ENCODE measurements at regions not wholly inside any gene's neighbourhood (a gene's known extent, or its start where the extent isn't known, plus 50 kb on each side); places are given as distances from the start of the nearest gene placed in this dataset.

DNA sequence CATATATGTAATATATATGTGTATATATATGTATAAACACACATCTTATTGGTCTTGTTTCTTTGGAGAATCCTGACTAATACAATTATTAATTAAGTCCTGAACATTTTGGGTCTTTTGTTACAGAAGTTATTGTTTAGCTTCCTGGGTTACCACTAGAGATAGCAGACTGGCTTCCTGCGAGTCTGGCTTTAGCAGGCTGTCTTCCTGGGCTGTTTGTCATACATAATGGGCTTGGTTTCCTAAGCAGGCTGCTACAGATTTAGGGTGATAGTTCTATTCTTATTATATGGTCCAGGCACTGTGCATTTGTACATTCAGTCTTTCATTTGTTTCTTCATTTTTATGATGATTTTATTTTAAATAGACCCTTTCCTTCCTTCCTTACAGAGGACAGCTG is 312.0 kb upstream of the TMTC4 start:
- DNase-seq (ENCODE audit: low read depth, low spot score) (no peak), ATAC-seq (no peak)
- H3K36me3 ChIP-seq (ENCODE audit: control insufficient read depth in 1 of 2, insufficient read depth in 2 of 2, low read length in 2 of 2): no peaks in the 10 kb centered on the region
- H3K4me3 ChIP-seq (replicated peaks in 1 of 2; ENCODE audit: low read depth in 1 of 2, low read length in 2 of 2): no peak overlapping the region
- H3K4me1 ChIP-seq (ENCODE audit: control insufficient read depth in 1 of 2, insufficient read depth in 2 of 2, low read length in 2 of 2): no peaks in the 10 kb centered on the region
- no peaks in the 10 kb centered on the region for H4K20me1 ChIP-seq (ENCODE audit: insufficient read depth)
- H3K9me2 ChIP-seq (ENCODE audit: insufficient read depth): no peaks in the 10 kb centered on the region
- TF ChIP-seq SIN3A (IDR thresholded peaks at IDR 0.05; ENCODE audit: low read depth) (no peak), ZNF274 (IDR thresholded peaks at IDR 0.05; ENCODE audit: low read depth, low read length) (no peak), CEBPB (IDR thresholded peaks at IDR 0.05; ENCODE audit: low read depth) (no peak), SRF (IDR thresholded peaks at IDR 0.05; ENCODE audit: low read depth) (no peak), ZFX (IDR thresholded peaks at IDR 0.05) (no peak), ELF1 (IDR thresholded peaks at IDR 0.05; ENCODE audit: borderline replicate concordance, low read depth) (no peak), SP1 (IDR thresholded peaks at IDR 0.05; ENCODE audit: low read depth) (no peak), POLR2AphosphoS5 (IDR thresholded peaks at IDR 0.05; ENCODE audit: low read depth, low read length) (no peak), YY1 (IDR thresholded peaks at IDR 0.05; ENCODE audit: extremely low read depth, insufficient replicate concordance, low read depth, low read length) (no peak), CBX3 (IDR thresholded peaks at IDR 0.05; ENCODE audit: low read depth) (no peak), EZH2phosphoT487 (IDR thresholded peaks at IDR 0.05; ENCODE audit: borderline replicate concordance) (no peak), REST (IDR thresholded peaks at IDR 0.05; ENCODE audit: low read depth) (no peak), FOSL1 (IDR thresholded peaks at IDR 0.05; ENCODE audit: low read depth) (no peak), MAX (IDR thresholded peaks at IDR 0.05) (no peak), POLR2A (IDR thresholded peaks at IDR 0.05; ENCODE audit: borderline replicate concordance, extremely low read depth, insufficient read depth, insufficient read length) (no peak)
- TF ChIP-seq, protein P1, sequence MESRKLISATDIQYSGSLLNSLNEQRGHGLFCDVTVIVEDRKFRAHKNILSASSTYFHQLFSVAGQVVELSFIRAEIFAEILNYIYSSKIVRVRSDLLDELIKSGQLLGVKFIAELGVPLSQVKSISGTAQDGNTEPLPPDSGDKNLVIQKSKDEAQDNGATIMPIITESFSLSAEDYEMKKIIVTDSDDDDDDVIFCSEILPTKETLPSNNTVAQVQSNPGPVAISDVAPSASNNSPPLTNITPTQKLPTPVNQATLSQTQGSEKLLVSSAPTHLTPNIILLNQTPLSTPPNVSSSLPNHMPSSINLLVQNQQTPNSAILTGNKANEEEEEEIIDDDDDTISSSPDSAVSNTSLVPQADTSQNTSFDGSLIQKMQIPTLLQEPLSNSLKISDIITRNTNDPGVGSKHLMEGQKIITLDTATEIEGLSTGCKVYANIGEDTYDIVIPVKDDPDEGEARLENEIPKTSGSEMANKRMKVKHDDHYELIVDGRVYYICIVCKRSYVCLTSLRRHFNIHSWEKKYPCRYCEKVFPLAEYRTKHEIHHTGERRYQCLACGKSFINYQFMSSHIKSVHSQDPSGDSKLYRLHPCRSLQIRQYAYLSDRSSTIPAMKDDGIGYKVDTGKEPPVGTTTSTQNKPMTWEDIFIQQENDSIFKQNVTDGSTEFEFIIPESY (IDR thresholded peaks at IDR 0.05; ENCODE audit: extremely low read depth, insufficient replicate concordance, low read length): no peak
- H3K9ac ChIP-seq (ENCODE audit: low read length): no peak overlapping the region
- H3K27me3 ChIP-seq (ENCODE audit: insufficient read depth, low read length): no peaks in the 10 kb centered on the region
- ChIA-PET CTCF (no interaction called here), POLR2A (no interaction called here), RAD21 (ENCODE audit: low non-redundant PET in 1 of 2, low total read pairs in 2 of 2, uncharacterized antibody in 2 of 2, unreplicated experiment in 2 of 2) (no interaction called here)
- H3K4me2 ChIP-seq (ENCODE audit: low read length): no peak overlapping the region
- no peaks in the 10 kb centered on the region for H3K79me2 ChIP-seq (ENCODE audit: insufficient read depth, low read length)
- no peaks in the 10 kb centered on the region for H3K9me3 ChIP-seq (ENCODE audit: control insufficient read depth in 1 of 2, insufficient read depth in 1 of 2, low read depth in 1 of 2, low read length in 2 of 2)
- BruUV-seq (replicated peaks): no TSS peak
- H3K27ac ChIP-seq (ENCODE audit: low read depth, low read length): no peak overlapping the region
- H2AFZ ChIP-seq (ENCODE audit: low read depth, low read length, poor library complexity, severe bottlenecking): no peak overlapping the region
- intact Hi-C loops (cut with micrococcal nuclease): no loop called here

Measured in HCT116 (cell line).